ENCODE measurements at regions not wholly inside any gene's neighbourhood (a gene's known extent, or its start where the extent isn't known, plus 50 kb on each side); places are given as distances from the start of the nearest gene placed in this dataset.

- TF ChIP-seq CTCF (IDR thresholded peaks at IDR 0.05) (no peak), POLR2A (IDR thresholded peaks at IDR 0.05) (no peak)
These were observed 222.5 kb downstream of the AHR start for GRCh38 chr7:17520941-17521340.
